ENCODE measurements at regions not wholly inside any gene's neighbourhood (a gene's known extent, or its start where the extent isn't known, plus 50 kb on each side); places are given as distances from the start of the nearest gene placed in this dataset.
"Not testable (repeated sequence)": the region's sequence is repeated elsewhere in the genome, so short reads cannot be mapped to it uniquely, and the experiment has no call there.

DNA sequence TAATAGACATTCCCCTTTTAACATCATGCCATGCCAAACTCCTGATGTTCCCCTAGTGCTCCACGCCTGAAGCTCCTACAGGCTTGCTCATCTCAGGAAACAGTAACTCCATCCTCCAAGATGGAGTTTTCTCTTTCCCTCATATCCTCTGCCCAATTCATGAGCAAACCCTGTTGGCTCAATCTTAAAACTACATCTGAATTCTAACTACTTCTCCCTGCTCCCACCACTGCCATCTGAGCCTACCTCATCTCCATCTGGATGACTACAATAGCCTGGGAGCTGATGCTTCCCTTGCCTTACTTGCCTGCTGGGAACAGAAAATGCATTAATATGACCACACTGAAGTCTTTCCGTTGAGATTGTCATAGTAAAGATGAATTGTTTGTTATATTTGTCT is 271.7 kb upstream of the MKLN1 start:
- DNase-seq, result no peak

DNA sequence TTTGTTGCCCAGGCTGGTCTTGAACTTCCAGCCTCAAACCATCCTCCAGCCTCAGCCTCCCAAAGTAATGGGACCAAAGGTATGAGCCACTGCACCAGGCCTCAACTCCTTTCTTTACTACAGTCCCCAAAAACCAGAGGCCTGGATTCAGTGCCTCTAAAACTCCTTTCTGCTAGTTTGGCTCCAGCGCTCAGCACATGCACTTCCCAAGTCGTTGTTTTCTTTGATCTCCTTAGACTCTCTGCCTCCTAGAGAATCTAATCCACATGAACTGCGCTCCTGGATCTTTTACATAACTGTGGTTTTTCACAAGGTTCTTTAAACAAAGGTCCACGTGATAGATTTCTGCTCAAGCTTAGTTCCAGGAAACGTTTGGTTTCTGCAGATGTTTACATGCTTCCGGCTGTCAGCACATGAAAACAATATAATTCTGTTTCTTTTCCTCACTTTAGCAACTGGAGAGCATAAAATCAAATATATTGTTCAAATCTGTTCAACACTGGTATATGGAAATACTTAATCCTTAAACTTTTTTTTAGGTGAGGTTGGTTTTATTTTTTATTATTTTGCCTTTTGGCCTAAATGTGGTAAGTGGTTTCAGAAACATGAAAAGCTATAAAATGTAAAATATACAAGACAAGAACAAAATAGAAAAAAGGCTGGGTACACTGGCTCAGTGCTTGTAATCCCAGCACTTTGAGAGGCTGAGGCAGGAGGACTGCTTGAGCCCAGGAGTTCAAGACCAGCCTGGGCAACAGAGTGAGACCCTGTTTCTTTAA is 270.5 kb upstream of the MKLN1 start:
- DNase-seq, result peak; percentile 90

DNA sequence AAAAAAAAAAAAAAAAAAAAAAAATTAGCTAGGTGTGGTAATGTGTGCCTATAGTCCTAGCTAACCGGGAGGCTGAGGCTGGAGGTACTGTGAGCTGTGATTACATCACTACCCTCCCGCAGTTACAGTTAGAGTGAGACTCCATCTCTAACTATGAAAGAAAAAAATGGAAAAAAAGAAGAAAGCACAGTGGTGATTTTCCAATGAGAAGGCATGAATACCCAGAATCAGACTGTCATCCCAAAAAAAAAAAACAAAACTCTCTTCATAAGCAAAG is 269.9 kb upstream of the MKLN1 start:
- no peak for DNase-seq

DNA sequence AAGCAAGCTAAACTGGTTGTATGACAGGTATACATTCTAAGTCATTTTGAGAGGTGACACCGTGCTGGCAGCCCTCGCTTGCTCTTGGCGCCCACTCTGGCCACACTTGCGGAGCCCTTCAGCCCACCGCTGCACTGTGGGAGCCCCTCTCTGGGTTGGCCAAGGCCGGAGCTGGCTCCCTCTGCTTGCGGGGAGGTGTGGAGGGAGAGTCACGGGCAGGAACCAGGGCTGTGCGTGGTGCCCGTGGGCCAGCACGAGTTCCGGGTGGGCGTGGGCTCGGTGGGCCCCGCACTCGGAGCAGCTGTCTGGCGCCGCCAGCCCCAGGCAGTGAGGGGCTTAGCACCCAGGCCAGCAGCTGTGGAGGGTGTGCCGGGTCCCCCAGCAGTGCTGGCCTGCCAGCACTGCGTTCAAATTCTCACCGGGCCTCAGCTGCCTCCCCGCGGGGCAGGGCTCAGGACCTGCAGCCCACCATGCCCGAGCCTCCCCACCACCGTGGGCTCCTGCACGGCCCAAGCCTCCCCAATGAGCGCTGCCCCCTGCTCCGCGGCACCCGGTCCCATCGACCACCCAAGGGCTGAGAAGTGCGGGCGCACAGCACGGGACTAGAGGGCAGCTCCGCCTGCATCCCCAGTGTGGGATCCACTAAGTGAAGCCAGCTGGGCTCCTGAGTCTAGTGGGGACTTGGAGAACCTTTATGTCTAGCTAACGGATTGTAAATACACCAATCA is 269.0 kb upstream of the MKLN1 start:
- not testable (repeated sequence) for DNase-seq

DNA sequence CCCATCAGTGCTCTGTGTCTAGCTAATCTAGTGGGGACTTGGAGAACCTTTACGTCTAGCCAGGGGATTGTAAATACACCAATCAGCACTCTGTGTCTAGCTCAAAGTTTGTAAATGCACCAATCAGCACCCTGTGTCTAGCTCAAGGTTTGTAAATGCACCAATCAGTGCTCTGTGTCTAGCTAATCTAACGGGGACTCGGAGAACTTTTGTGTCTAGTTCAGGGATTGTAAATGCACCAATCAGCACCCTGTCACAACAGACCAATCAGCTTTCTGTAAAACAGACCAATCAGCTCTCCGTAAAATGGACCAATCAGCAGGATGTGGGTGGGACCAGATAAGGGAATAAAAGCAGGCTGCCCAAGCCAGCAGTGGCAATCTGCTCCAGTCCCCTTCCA is 268.3 kb upstream of the MKLN1 start:
- not testable (repeated sequence) for DNase-seq

DNA sequence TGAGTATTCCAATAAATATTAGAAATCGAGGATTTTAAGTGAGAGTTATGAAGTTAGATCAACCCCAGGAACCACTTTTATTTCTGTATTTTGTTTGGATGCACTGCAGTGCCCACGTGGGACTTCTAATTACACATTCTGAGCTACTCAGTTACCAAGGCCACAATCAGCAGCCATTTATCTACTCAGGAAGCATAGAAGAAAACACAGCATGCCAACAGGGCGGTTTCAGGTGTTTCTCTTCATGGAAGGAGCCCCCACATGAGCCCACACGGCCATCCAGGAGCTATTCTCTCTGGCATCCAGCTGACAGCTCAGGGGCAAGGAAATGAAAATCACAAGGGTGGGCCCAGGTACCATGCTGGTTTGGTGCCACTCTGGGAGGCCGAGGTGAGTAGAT is 266.5 kb upstream of the MKLN1 start:
- DNase-seq, result no peak

DNA sequence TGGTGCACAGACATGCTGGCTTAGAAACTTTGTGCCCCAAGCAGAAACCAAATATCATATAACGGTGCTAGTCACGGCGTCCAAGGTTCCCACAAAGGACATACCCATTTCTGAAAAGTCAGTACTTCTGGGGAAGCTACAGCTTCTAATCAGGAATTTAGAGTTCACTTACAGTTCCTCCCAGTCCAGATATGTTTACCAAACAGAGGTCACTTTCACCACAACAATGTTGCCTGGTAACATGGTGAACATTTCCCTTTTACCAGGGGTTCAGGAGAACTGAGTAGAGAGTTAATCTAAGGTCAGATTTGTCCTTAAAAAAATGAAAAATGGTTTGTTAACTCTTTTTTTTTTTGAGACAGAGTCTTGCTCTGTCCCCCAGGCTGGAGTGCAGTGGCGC is 265.9 kb upstream of the MKLN1 start:
- DNase-seq, result no peak

DNA sequence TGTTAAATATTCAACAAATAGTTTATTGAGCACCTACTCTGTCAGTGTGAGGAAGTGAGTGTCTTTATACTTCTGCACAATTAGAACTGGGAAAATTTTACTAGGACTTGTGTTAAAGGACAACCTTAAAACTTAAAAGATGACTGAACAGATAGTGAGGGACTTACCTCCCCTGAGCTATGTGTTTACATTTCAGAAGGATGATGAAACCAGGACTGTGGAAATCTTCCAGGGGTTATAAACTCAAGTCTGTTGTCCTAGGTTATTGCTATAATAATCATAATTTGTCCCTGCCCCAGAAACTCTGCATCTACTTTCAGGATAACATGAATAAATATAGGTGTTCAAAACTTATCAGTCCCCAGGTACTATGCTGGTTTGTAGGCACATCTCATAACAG is 261.0 kb upstream of the MKLN1 start:
- DNase-seq, result no peak

DNA sequence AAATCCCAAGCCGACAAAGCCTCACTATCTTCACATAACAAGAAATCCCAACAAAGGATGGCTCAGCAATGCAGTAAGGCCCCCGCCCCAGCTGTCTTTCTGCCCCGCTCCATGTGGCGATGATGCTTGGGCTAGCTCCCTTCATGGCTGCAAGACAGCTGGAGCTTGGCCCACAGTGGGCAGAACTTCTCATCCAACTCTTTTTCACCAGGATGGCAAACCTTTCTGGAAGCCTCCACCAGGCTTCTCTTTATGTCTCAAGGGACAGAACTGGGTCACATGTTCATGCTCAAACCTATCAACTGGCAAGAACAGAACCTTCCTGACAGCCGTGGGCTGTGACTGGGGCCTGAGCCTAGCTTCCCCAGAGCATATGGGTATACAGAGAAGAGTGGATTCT is 260.5 kb upstream of the MKLN1 start:
- no peak for DNase-seq

DNA sequence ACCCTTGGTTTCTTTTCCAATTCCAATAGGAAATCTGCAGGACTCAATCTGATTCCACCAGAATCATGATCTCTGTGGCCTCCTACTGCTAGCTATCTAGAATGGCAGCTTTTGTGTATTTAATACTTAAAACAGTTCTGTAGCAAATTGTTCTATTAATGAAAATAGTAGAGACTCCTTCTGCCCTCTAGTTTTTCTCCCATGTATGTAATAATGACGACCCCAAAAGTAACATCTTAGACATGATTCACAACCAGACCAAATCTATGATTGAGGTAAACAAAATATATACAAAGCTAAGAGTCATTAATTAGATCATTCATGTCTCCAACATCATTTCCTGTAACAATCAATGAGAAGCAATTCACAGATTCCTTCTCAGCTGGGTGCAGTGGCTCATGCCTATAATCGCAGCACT is 259.1 kb upstream of the MKLN1 start:
- DNase-seq, result peak; percentile 45

DNA sequence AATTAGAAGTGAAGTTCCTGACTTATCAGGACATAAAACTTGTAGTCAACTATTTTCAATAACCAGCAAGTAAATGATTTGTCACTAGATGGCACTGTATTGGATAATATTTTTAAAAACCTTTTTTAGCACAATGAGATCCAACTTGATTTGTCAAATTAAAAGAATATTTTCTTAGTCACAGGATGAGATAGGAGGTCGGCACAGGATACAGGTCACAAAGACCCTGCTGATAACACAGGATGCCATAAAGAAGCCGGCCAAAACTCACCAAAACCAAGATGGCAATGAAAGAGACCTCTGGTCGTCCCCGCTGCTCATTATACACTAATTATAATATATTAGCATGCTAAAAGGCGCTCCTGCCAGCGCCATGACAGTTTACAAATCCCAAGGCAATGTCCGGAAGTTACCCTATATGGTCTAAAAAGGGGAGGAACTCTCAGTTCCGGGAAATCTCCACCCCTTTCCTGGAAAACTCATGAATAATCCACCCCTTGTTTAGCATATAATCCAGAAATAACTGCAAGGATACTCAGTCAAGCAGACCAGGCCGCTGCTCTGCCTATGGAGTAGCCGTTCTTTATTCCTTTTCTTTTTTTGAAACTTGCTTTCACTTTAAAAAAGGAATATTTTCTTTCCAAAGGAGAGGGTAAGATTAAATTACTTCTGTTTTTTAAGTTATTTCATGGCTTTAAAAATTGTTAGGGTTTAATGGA is 255.7 kb upstream of the MKLN1 start:
- peak; percentile 46 for DNase-seq

DNA sequence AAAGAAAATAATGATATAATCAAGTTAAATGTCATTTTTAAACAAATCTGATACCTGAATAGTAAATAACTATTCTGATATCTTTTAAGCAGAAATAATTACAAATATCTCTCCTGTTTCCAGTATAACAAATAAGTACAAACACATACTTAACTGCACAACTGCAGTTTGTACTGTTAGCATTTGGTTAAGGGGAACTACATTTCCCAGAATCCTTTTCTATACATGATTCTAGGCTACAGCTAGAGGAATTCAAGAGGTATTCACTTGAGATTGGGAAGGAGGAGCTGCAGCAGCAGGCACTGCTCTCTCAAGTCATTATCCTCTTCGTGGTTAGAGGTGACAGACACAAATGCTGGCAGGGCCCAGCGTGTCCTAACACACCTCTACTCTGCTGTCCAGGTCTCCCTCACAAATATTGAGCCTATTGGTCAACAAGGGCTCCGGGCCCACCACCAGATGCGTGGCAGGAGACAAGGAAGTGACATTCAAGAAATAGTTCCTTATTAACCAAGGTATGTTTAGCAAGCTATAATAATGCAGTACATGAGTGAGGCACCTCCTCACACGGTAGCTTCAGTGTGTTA is 255.1 kb upstream of the MKLN1 start:
- peak; percentile 37 for DNase-seq

DNA sequence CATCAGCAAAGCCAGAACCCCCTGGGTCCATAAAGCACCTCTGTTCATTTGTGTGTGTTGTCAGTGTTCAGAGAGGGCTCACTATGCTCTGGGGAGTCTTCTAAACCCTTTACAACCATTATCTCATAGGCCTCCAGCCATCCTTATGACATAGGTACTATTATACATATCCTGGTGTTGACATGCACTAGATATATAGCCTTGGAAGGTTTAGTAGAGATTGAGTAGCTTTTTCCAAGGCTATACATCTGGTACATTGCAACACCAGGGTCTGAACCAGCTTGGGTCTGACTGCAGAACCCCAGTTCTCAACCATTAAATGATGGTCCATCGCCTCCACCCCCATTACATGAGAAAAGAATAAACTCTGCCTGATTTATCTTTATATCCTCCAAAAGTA is 253.6 kb upstream of the MKLN1 start:
- DNase-seq, result no peak

DNA sequence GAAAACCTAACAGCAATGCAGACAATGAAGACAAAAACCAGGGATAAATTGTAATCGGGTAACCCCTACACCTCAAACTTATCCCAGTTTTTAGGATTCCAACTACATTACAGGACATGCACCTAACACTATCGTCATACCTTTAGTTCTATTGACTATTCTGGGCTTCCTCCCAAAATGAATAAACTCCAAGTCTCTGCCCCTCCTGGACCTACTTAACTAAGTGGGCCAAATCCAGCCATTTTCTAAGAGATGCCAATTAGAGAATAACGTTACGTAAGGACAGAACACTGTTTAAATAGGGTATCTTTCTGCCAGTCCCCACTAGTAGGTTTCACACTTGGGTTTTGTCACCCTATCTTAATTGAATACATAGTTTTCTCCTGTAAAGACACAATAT is 253.1 kb upstream of the MKLN1 start:
- DNase-seq, result no peak

DNA sequence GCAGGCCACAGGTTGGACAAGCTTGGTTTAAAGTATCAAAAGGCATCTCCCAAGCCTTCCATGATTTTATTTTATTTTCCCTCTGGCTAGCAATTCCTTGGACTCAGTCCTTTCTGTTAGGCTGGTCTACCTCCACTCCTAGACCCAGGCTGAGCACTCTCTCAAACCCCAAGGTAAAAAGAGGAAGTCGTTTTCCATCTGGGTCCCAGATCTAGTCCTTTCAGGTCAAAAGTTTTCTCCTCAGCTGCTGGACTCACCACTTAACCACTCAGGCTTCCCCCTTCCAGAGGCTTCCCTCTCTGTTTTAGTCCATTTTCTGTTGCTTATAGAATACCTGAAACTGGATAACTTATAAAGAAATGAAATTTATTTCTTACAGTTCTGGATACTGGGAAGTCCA is 252.3 kb upstream of the MKLN1 start:
- DNase-seq, result no peak

DNA sequence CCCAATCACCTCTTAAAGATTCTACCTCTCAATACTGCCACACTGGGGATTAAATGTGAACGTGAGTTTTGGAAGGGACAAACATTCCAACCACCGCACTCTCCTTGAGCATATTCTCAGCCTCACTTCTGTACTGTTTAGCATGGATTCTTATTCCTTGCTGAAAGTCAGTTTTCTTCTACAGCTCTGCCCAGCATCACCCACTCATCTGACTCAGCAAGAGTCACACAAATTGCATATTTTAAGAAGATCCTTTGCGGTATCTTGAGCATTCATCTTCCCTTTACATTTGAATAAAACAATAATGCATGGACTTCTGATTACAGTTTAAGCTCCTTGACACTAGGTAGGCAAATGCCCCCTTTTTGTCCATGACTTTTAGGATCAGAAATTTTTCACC is 251.6 kb upstream of the MKLN1 start:
- DNase-seq, result peak; percentile 80

DNA sequence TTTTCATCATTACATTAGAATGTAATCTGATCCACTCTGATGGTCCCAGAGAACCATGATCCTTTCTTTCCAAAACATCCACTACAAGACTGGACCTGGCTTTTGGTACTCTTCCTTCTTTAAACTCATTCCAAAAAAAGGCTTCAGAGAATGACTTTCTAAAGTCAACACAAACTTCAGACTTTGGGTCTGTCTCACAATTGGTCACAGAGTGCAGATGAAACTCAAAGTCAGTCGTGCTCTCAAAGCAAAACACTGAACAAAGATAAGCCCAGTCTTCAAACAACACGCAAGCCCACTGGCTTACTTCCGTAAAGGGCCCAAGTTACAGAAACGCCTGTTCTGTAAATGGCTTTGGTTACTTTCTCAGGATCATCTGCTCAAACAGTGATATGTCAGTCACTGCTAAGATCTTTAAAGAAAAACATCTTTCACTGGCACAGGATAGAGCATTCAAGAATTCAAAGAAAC is 250.9 kb upstream of the MKLN1 start:
- peak; percentile 21 for DNase-seq

DNA sequence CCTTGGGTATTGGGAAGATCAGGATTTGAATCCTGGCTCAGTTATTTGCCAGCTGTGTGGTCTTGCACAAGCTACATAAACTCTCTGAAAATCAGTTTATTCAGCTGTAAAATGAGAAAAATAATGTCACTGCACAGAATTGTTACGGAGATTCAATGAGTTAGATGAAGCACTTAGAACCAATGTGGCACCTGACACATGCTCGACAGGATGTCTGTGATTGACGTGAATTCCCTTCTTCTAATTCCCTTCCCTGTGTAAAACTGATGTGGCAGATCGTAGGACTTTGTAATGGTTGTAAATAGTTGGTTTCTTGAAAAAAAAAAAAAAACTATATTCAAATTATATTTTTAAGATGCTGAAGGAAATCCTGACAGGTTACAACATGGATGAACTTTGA is 249.9 kb upstream of the MKLN1 start:
- no peak for DNase-seq

DNA sequence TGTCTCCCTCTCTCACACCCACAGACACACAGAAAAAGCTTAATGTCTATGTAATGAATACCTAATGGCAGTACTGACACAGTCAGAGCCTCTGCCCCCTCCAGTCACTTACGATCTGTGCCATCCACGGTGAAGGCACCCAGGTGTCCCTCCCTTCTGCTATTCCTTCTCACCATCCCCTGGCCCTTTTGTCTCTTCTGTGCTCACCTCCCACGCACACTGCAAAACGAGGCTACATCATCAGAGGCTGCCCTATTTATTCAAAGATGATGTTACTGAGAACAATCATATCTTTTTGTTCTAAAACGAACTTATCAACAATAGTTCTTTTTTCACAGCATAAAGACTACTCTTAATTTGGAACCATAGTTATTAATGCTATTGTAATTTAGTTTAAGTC is 246.9 kb upstream of the MKLN1 start:
- no peak for DNase-seq

DNA sequence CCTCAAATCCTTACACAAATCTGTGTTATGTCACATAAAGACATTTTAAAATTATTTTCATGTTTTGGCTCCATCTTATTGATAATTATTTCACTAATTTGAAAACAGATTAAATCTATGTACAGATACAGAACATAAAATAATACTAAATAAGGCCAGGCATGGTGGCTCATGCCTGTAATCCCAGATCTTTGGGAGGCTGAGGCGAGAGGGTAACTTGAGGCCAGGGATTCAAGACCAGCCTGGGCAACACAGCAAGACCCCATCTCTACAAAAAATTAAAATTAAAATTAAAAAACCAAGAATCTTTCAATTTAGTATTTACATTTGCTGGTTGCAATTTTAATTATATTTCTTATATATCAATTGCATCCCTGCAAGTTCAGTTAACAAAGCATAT is 246.4 kb upstream of the MKLN1 start:
- DNase-seq, result no peak

DNA sequence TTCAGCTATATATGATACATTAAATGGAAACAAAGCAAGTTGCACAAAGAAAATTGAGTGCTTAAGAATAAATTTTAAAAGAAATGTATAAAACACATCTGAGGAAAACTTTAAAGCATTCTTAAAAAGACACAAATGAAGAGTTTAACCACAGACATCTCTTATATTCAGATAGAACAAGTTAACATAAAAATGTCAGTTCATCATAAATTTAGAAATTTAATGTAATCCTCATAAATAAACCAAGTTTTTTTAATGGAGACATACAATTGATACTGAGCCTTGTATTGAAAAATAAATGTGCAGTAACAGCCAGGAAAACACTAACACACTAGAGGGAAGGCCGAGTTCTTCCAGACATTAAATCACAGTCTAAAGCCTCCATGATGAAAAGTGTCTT is 243.9 kb upstream of the MKLN1 start:
- no peak for DNase-seq

DNA sequence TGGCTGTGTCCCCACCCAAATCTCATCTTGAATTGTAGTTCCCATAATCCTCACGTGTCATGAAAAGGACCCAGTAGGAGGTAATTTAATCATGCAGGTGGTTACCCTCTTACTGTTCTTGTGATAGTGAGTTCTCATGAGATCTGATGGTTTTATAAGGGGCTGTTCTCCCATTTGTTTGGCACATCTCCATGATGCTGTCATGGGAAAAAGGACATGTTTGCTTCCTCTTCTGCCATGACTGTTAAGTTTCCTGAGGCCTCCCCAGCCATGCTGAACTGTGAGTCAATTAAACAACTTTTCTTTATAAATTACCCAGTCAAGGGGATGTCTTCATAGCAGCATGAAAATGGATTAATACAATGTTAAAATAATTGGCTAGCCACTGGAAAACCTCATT is 243.3 kb upstream of the MKLN1 start:
- DNase-seq, result not testable (repeated sequence)

Data from fibroblast of skin of abdomen (primary cell).